RPMI8226 (cell line): ENCODE measurements at regions not wholly inside any gene's neighbourhood (a gene's known extent, or its start where the extent isn't known, plus 50 kb on each side); places are given as distances from the start of the nearest gene placed in this dataset.

ENCODE experiments used
- DNase-seq: peaks from one replicate; pipeline ENCODE4 v3.0.0-alpha.2; 2015

GRCh38 chr15:96756146-96756545, 425.6 kb downstream of the NR2F2 start:
- DNase-seq, result no peak

GRCh38 chr15:96756656-96757055, 426.2 kb downstream of the NR2F2 start:
- DNase-seq, result no peak

DNA sequence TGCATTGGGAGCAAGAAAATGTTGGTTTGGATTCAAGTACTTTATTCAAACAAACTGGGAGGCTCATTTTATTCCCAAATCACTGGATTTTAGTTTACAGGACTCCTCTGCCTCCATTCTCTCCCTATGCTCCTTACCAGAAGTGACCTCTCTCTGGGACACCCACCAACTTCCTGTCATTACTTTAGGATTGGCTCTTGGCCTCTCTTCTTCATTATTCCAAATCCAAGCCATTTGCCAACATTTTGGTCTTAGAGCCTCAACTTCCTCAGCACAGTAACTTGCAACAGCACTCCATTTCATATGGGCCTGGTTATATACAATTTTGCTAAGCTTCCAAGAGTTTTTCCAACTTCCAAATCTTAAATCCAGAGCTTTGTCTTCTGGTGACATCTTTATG, 432.1 kb downstream of the NR2F2 start:
- no peak for DNase-seq

DNA sequence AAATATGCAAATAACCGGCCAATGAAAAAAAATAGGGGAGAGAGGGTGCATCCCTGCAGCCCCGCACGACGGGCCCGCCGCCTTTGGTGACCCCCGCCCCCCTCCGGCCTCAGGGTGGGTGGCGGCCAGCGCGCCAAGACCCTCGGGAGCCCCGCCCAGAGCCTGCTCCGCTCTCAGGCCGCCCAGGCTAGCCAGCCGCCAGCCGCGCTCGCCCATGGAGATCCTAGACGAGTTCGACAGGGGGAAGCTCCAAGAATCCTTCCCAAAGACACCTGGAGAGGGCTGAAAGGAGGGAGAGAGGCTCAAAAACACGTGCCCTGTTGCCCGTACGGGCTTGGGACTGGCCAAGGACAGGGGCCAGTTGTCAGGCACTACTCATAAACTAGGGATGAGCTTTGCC, 434.0 kb downstream of the NR2F2 start:
- DNase-seq, result no peak

GRCh38 chr15:96764946-96765345, 434.4 kb downstream of the NR2F2 start:
- DNase-seq, result no peak

DNA sequence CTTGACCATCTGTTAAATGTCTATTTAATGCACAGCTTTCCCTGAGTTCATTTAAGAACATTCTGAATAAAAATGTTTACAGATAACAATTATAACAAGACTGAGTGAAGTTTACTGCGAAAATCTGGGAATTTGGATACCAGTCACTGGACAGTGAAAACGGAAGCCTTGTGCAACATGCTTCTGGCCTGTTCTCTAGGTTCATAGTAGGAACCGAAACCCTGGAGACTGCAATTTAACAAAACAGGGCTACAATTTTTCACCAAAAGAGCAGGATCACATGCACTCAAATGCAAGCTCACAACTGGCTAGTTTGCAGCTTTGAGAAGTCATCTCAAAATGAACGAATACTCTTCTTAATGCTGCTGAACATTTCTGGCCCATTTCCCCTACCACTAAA, 435.9 kb downstream of the NR2F2 start:
- DNase-seq, result peak; percentile 10

GRCh38 chr15:96767703-96768434, 437.4 kb downstream of the NR2F2 start:
- no peak for DNase-seq

DNA sequence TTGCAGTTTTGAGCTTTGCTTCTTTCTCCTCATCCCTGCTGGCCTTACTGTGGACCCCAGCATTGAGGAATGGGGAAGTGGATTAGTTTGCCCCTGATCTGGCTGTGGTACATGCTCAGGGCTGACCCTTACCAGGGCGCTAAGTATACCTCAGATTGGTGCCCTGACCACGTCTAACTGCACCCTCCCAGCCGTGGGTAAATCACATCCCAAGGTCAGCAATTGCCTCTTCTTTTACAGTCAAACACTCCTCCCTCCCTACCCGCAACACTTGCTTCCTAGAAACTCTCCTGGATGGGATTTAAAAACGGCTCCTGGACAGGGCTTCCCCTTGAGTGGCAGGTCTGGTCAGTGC, 437.9 kb downstream of the NR2F2 start:
- no peak for DNase-seq

DNA sequence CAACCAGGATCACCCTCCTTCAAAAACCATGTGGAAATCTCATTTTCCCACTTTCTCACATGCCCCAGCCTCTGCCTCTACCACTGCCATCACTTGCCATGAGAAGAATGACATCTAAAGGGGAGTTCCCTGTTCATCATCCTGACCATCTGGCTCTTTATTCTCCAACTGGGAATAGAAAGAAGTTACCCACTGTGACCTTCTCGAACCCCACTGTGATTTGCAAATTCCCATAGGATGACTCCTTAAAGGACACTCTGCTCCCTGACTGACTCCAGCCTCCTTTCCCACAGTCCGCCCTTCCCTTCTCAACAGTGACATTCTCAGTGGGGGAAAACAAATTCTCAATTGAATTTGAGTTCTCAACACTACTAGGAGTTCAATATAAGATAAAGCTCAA, 440.5 kb downstream of the NR2F2 start:
- no peak for DNase-seq

DNA sequence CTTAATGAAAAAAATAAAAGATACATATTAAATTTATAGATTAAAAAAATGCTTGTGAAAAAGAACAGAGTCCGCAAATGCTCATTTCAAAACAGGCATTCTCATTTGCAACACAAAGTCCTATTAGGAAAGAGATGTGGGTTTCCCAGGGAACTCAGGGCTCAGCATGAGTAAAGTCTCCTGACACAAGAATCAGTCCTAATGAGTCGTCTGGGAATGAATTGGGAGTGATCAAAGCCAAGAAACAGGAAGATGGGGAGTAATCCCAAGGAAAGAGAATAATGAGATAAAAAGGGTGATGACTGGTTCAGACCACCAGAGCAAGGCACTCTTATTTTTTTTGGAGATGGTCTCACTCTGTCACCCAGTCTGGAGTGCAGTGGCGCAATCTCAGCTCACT, 443.7 kb downstream of the NR2F2 start:
- no peak for DNase-seq

DNA sequence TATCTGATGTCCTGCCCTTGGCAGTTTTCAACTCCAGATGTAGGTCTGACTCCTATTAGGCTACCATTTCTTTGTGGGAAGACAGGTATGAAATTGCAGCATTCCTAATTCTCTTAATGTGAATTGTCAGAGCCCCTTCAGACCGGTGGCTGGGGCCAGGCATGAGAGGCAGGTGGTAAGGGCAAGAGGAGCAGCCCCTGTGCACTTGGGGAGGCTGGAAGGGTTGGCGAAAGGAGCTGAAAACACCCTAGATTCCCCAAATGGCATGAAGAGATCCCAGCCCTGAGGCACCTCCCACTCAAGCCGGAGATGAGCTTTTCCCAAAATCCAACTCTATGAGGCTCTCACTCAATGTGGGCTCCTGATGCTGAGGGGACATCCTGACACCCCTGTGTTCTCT, 453.2 kb downstream of the NR2F2 start:
- DNase-seq, result no peak

DNA sequence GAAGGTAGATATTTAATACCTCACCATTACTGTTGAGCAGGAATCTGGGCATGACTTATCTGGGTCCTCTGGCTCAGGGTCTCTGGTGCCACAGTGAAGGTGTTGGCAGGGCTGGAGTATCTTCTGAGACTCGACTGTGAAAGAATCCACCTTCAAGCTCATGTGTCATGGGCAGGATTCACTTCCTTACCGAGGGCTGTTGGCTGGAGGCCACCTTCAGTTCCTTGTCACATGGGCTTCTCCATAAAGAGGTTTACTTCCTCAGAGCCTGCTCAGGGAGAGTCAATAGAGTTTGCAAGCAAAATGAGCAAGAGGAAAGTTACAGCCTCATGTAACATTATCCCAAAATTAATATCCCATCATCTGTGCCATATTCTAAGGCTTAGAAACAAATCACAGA, 459.5 kb downstream of the NR2F2 start:
- no peak for DNase-seq

DNA sequence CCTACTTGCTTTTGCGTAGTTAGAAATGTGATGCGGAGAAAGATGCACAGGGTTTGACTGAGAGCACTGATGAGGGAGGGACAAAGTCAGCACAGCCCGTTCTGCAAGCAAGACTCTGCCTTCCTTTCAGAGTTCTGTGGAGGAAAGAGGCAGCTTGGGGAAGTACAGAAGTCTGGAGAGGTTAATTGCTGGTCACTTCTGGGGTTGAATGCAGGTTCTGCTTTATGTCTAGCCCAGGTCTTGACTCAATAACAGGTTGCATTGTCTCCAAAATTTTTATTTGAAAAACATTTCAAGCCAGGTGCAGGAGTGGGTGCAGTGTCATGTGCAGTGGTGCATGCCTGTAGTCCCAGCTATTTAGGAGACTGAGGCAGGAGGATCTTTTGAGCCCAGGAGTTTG, 461.7 kb downstream of the NR2F2 start:
- no peak for DNase-seq

- DNase-seq, result no peak
Observed at GRCh38 chr15:96796841-96797240, 466.3 kb downstream of the NR2F2 start.

DNA sequence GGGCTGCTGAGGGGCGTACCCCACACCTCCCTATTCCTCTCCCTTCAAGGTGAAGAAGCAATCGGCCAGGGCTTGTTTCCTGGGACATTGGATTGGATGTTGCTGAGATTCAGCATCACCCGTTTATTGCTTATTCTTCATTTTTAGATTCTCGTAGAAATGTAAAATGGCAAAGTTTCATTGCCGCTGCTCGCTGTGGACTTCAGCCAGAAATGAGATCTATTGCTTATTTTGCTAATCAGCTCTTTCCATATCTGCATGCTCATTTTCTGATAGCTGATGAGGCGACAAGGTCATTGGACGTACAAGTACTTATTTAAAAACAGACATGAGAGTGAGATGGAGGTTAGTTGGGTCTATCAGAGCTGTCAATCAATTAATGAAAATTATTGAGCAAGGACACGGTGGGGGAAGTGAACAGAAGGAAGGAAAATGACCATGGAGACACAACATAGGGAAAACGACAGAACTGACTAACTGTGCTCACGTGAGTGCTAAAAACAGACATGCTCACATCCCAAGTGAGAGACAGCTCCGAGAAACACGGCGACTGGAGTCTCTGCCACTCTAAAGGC, 471.2 kb downstream of the NR2F2 start:
- DNase-seq, result no peak

- no peak for DNase-seq
Observed at GRCh38 chr15:96802611-96803255, 472.2 kb downstream of the NR2F2 start.

GRCh38 chr15:96804754-96805153, 474.3 kb downstream of the NR2F2 start:
- no peak for DNase-seq

DNA sequence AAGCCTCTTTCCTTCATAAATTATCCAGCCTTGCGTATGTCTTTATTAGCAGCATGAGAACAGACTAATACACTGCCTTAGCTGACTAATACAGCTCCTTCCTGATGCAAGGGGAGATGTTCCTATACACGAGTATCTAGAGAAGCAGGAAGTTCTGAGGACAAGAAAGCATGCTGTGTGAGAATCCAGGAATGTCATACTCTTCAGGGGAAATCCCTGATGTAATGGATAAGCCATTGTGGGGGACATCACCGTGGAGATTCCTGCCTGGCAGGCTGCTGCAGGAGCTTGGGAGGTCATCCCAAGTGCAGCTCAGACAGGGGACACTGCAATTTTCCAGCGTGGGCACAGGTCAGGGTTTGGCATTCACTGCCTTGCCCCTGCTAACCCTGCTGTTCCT, 476.9 kb downstream of the NR2F2 start:
- DNase-seq, result no peak

- DNase-seq, result no peak
Observed at GRCh38 chr15:96817900-96818299, 487.4 kb downstream of the NR2F2 start.

DNA sequence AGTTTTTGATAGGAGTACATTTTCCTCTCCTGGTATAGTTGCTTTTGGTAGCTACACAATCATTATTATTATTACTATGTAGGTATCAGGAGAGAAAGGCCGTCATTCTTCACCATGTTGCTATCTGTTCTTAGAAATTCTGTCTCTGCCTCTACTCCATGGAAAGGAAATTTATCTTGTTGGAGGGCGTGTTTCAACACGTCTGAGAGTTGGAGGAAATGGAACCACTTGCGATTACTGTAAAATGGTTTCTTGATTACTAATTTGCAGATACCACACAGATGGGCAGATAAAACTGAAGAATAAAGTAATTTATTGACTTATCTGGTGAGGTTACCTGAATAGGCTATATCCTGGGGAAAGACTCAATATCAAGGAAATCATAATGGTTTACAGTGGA, 488.4 kb downstream of the NR2F2 start:
- no peak for DNase-seq

GRCh38 chr15:96827981-96828380, 497.5 kb downstream of the NR2F2 start:
- DNase-seq, result no peak

DNA sequence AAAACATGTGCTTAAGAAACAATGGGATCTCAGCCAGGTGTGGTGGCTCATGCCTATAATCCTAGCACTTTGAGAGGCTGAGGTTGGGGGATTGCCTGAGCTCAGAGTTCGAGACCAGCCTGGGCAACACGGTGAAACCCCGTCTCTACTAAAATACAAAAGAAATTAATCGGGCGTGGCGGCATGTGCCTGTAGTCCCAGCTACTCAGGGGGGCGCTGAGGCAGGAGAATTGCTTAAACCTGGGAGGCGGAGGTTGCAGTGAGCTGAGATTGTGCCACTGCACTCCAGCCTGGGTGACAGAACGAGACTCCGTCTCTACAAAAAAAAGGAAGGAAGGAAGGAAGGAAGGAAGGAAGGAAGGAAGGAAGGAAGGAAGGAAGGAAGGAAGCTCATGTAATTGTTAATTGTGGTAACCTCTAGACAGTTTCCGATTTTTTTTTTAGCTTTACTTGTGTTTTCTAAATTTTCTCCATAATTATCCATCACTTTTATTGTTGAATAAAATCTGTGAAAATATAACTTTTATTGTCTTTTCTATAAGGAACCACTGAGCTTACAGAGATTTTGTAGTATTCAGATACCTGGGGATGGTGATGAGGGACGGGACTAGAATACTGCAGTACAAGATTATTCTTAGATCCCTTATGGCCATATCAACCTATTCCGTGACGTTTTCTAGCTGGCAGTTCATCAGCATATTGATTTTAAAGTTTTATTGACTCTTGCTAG, 506.9 kb downstream of the NR2F2 start:
- DNase-seq, result no peak

DNA sequence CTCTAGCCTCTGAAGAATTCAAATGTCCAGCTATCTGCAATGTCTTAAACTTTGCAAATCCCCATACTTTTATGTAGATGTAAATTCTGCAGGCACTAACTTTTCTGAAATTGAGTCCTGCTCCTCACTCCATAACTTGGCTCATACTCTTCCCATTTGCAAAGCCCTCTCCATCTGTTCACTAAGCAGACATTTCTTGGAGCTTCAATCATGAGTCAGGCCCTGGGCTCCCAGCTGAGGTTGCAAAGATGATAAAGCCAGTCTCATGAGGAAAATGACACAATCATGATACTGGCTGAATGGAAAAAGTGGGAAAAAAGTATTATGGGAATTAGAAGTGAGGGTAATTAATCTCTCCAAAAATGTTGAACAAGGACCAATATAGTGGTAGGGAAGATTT, 507.6 kb downstream of the NR2F2 start:
- DNase-seq, result no peak
